KMS-11 (cell line): ENCODE measurements at regions not wholly inside any gene's neighbourhood (a gene's known extent, or its start where the extent isn't known, plus 50 kb on each side); places are given as distances from the start of the nearest gene placed in this dataset.

ENCODE experiments used
- H2AFZ ChIP-seq: fragments of 200-600 bp; sonication (generic); 2 replicates; pipeline ENCODE4 v1.6.1; 2016; ENCODE audit warnings: antibody characterized with exemption, mixed run types, low read depth
- H3K27ac ChIP-seq: fragments of 200-600 bp; sonication (generic); 2 replicates; pipeline ENCODE4 v1.6.1; 2016; ENCODE audit warnings: mild to moderate bottlenecking, mixed run types
- H3K27me3 ChIP-seq: fragments of 200-600 bp; sonication (generic); 2 replicates; pipeline ENCODE4 v1.6.1; 2017; ENCODE audit warnings: mild to moderate bottlenecking, low read depth, mixed run types, moderate library complexity; ENCODE audit not compliant: insufficient read depth
- H3K36me3 ChIP-seq: fragments of 200-600 bp; sonication (generic); 2 replicates; pipeline ENCODE4 v1.6.1; 2017; ENCODE audit warnings: mild to moderate bottlenecking, mixed run types; ENCODE audit not compliant: insufficient read depth
- H3K4me1 ChIP-seq: fragments of 200-600 bp; sonication (generic); 2 replicates; pipeline ENCODE4 v1.6.1; 2016; ENCODE audit warnings: mild to moderate bottlenecking, low read depth, mixed run types; ENCODE audit not compliant: poor library complexity, severe bottlenecking
- H3K4me2 ChIP-seq: fragments of 200-600 bp; sonication (generic); 2 replicates; pipeline ENCODE4 v1.7.0; 2016; ENCODE audit warnings: mild to moderate bottlenecking, mixed run types
- H3K4me3 ChIP-seq: fragments of 200-600 bp; sonication (generic); IDR thresholded peaks from 2 replicates; pipeline ENCODE4 v1.6.1; 2017; ENCODE audit warnings: low read depth, low read length, mixed read lengths; ENCODE audit not compliant: insufficient read depth
- H3K79me2 ChIP-seq: fragments of 200-600 bp; sonication (generic); 2 replicates; pipeline ENCODE4 v1.6.1; 2016; ENCODE audit warnings: low read depth, mixed run types; ENCODE audit not compliant: insufficient read depth
- H3K9ac ChIP-seq: fragments of 200-600 bp; sonication (generic); 2 replicates; pipeline ENCODE4 v1.6.1; 2016; ENCODE audit warnings: mild to moderate bottlenecking, mixed run types
- H4K20me1 ChIP-seq: fragments of 200-600 bp; sonication (generic); 2 replicates; pipeline ENCODE4 v1.6.1; 2016; ENCODE audit warnings: mild to moderate bottlenecking, mixed run types; ENCODE audit not compliant: insufficient read depth
- CTCF ChIP-seq: fragments of 200-600 bp; sonication (generic); conservative IDR thresholded peaks from 2 replicates; pipeline ENCODE4 v1.6.1; 2017; ENCODE audit warnings: low read depth, mild to moderate bottlenecking, antibody characterized with exemption, low read length, moderate library complexity, mixed read lengths

- Histone ChIP-seq H3K27ac (no peak overlapping the region), H3K4me2 (no peak overlapping the region), H4K20me1 (no peaks in the 10 kb centered on the region), H3K9ac (no peak overlapping the region), H3K4me1 (no peaks in the 10 kb centered on the region), H3K36me3 (no peaks in the 10 kb centered on the region), H2AFZ (no peak overlapping the region), H3K27me3 (no peaks in the 10 kb centered on the region), H3K79me2 (no peaks in the 10 kb centered on the region), H3K4me3 (no peak overlapping the region)
- no peak for TF ChIP-seq CTCF
Measured at GRCh38 chr6:113313841-113314240, 543.3 kb upstream of the MARCKS start.

GRCh38 chr6:113315165-113315564 is 542.0 kb upstream of the MARCKS start:
- no peak overlapping the region for H3K9ac ChIP-seq
- H2AFZ ChIP-seq = no peak overlapping the region
- H3K79me2 ChIP-seq = no peaks in the 10 kb centered on the region
- H4K20me1 ChIP-seq = no peaks in the 10 kb centered on the region
- H3K4me2 ChIP-seq = no peak overlapping the region
- no peak overlapping the region for H3K27ac ChIP-seq
- TF ChIP-seq CTCF = no peak
- no peaks in the 10 kb centered on the region for H3K4me1 ChIP-seq
- no peaks in the 10 kb centered on the region for H3K27me3 ChIP-seq
- no peaks in the 10 kb centered on the region for H3K36me3 ChIP-seq
- H3K4me3 ChIP-seq = no peak overlapping the region

- H2AFZ ChIP-seq = no peak overlapping the region
- TF ChIP-seq CTCF = no peak
- no peaks in the 10 kb centered on the region for H3K79me2 ChIP-seq
- H3K27me3 ChIP-seq = no peaks in the 10 kb centered on the region
- no peaks in the 10 kb centered on the region for H3K36me3 ChIP-seq
- no peaks in the 10 kb centered on the region for H3K4me1 ChIP-seq
- no peak overlapping the region for H3K9ac ChIP-seq
- H3K4me2 ChIP-seq = no peak overlapping the region
- no peaks in the 10 kb centered on the region for H4K20me1 ChIP-seq
- no peak overlapping the region for H3K4me3 ChIP-seq
- no peak overlapping the region for H3K27ac ChIP-seq
Measured at GRCh38 chr6:113315879-113316278, 541.3 kb upstream of the MARCKS start.

DNA sequence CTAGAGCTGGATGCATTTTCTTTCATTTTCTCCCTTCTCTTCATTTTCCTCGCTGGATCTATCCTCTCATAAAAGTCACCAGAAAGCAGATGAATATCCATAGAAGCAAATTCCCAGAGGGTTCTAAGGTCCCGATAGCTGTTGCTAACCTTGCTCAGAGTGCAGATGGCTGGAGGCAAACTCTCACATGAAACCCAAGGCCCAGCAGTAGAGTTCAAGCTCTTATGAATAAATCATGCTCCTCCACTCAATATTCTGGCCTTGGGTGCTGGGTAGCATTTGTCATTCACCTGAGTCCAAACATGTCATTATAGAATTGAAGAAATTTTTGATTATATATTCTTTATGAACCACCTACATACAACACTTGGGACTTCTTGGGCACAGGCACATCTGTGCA is 539.7 kb upstream of the MARCKS start:
- no peak for TF ChIP-seq CTCF
- H3K4me2 ChIP-seq = no peak overlapping the region
- no peaks in the 10 kb centered on the region for H3K36me3 ChIP-seq
- no peak overlapping the region for H2AFZ ChIP-seq
- H3K79me2 ChIP-seq = no peaks in the 10 kb centered on the region
- no peaks in the 10 kb centered on the region for H4K20me1 ChIP-seq
- H3K27me3 ChIP-seq = no peaks in the 10 kb centered on the region
- H3K9ac ChIP-seq = no peak overlapping the region
- H3K4me3 ChIP-seq = no peak overlapping the region
- H3K4me1 ChIP-seq = no peaks in the 10 kb centered on the region
- no peak overlapping the region for H3K27ac ChIP-seq
